SK-MEL-5 (cell line): ENCODE measurements at regions not wholly inside any gene's neighbourhood (a gene's known extent, or its start where the extent isn't known, plus 50 kb on each side); places are given as distances from the start of the nearest gene placed in this dataset.
A peak's percentile ranks its signal among the peaks of the same experiment; 100 is the strongest.

ENCODE experiments used
- DNase-seq: peaks from one replicate; pipeline ENCODE4 v3.0.0-alpha.2; 2016; ENCODE audit warnings: low read depth, low spot score
- in situ Hi-C: cut with HindIII; loops from 2 replicates; pipeline ENCODE4 v1.10.0; 2016; ENCODE audit warnings: low sequenced_read_pairs, high pct_unique_total_duplicates, low pct_unique_long_range_greater_than_20kb

- in situ Hi-C loops: no loop called here
- DNase-seq: peak; percentile 1
These were observed 2136.2 kb upstream of the CELF4 start for GRCh38 chr18:39701839-39702238.

- no peak for DNase-seq
- in situ Hi-C loops: no loop called here
These were observed 2135.6 kb upstream of the CELF4 start for GRCh38 chr18:39701055-39701783.

DNA sequence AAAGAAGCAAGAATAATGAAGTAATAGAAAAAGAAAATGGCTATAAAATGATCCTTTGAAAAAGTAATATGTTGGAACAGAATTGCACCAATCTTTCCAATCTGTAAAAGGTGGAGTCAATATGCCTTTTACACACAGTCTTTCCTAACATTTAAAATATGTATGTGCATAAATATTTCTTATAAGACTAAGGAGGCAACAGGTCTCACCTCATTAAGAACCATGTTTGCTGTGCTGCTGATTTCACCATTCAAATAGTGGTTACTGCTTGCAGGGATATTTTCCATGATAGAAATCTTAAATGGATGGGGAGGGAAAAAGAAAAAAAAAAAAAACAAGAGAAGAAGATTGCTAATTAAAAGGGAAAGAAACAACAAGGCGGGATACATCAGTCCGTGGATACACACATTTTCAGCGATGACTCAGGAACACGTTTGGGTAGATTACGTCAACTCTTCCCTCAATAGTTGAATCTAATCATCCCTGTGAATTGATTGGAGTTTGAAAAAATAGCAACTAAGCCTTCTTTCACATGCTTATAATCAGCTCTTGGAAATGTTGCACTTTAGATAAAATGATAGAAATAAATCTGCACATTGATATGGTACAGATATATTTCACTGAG lies 2133.9 kb upstream of the CELF4 start:
- in situ Hi-C loops: no loop called here
- no peak for DNase-seq

DNA sequence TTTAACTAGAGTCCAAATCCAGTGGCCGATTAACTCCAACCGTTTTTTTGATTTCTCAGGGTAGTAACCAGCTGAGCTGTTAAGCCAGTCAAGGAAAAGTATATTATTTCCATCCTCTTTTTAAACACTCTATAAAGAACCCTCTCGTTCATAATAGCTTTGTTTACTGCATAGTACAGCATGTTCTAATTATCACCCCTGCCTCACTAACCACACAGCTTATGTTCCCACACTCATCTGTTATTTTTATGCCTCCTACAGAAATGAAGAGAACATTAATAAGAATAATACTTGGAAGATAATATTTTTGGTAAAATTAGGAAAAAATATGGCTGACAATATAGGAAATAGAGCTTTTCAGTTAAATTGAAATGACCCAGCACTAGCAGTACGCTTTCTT lies 2132.8 kb upstream of the CELF4 start:
- DNase-seq: no peak
- in situ Hi-C loops: no loop called here

- in situ Hi-C loops: no loop called here
- no peak for DNase-seq
These were observed 2127.8 kb upstream of the CELF4 start for GRCh38 chr18:39693359-39693758.

DNA sequence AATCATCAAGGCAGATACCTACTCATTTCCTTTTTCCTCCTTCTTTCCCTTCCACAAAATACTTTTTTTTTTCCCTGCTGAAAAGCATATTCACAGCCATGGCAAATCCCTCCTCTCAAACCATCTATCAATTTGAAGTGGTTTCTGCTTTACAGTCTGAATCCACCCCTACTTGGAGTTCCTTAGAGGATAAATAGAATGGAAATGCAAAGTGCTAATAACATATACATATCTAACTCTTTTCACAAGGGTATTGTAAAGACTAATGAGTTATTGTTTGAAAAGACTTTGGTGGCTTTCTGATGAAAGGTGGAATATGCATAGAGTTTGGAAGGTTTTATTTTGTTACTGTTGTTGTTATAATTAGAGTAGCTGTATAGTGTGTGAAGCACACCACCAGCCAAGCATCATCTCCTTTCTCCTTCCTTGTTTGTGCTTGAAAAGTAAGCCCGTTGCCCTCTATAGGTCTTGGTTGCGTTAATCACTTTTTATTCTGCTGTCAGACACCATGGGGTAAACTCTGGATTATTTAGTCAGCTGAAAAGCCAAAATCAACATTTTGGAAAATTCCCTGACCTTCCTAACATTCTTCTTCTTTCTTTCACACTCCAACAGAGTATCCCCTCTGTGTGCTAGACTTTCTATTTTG lies 2126.9 kb upstream of the CELF4 start:
- in situ Hi-C loops: no loop called here
- no peak for DNase-seq

GRCh38 chr18:39685303-39685902 lies 2119.8 kb upstream of the CELF4 start:
- no peak for DNase-seq
- in situ Hi-C loops: no loop called here

GRCh38 chr18:39681061-39681460 lies 2115.5 kb upstream of the CELF4 start:
- DNase-seq: peak; percentile 15
- in situ Hi-C loops: no loop called here

- no peak for DNase-seq
These were observed 2110.3 kb upstream of the CELF4 start for GRCh38 chr18:39675906-39676305.

GRCh38 chr18:39675368-39675767 lies 2109.8 kb upstream of the CELF4 start:
- DNase-seq: no peak
- in situ Hi-C loops: no loop called here

More at GRCh38 chr18:39675906-39676305, 2110.3 kb upstream of the CELF4 start:
- in situ Hi-C loops: no loop called here

- DNase-seq: no peak
- in situ Hi-C loops: no loop called here
These were observed 2106.6 kb upstream of the CELF4 start for GRCh38 chr18:39672171-39672570.

- no peak for DNase-seq
These were observed 2102.3 kb upstream of the CELF4 start for GRCh38 chr18:39667905-39668304.

DNA sequence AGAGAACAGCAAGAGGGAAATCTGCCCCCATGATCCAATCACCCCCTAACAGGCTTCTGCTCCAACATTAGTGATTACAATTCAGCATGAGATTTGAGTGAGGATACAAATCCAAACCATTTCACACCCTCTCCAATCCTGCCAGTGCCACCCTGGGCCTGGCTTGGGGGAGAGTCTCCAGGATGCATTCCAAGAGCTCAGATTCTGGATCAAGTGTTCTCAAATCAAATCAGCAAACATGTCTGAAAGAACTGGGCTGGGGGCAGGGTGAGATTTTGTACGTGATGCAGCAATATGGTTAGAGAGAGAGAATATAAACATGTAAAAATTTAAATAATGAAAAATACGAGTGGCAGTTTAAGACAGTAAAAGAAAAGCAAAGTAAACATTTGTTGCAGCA lies 2100.9 kb upstream of the CELF4 start:
- DNase-seq: no peak
- in situ Hi-C loops: no loop called here

More at GRCh38 chr18:39667905-39668304, 2102.3 kb upstream of the CELF4 start:
- in situ Hi-C loops: no loop called here

GRCh38 chr18:39661856-39662366 lies 2096.3 kb upstream of the CELF4 start:
- in situ Hi-C loops: no loop called here
- DNase-seq: no peak

DNA sequence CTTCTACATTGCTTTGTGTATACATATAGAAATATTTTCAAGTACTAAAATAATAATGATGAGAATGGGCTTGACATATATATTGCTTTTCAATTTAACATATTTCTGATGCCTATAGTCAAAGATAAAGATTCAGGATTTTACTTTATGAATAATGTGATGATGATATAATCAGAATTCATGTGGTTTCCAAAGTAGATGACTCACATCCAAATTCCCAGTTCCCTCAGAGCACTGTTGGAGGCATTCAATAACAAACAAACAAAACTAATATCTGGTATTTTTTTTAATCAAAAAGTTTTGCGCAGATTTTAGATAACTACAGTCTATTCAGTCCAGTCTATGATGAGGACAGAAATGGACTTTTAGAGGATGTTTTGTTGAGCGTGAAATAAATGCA lies 2094.5 kb upstream of the CELF4 start:
- in situ Hi-C loops: no loop called here
- no peak for DNase-seq

DNA sequence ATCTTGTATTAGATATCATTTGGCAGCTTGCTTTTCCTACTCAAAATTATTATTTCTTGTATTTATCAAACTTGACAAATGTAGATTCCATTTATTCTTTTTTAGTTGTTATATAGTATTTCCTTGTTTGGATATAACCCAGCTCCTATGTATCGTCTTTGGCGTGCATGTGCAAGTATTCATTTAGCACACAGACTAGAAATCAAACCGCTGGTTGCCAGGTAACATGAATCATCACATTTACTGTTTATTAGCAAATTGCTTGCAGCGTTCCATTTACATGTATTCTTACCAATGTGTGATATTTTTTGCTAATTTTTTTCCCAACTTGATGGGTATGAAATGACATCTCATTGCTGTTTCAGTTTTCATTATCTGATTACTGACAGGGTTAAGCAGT lies 2089.7 kb upstream of the CELF4 start:
- DNase-seq: no peak

GRCh38 chr18:39653221-39653620 lies 2087.6 kb upstream of the CELF4 start:
- DNase-seq: no peak
- in situ Hi-C loops: no loop called here

More for the DNA sequence above, 2089.7 kb upstream of the CELF4 start:
- in situ Hi-C loops: no loop called here

DNA sequence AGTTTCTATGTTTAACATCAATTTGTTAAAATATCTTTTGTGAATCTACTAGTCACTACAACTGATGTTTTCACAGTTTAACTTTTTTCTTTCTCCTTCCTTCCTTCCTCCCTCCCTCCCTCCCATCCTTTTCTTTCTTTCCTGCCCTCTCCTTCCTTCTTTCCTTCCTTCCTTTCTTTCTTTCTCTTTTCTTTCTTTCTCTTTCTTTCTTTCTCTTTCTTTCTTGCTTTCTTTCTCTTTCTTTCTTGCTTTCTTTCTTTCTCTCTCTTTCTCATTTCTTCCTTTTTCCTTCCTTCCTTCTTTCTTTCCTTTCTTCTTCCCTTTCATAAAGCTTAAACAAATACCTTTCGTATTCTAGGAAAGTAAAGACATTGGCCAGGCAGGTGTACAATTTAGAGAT lies 2083.0 kb upstream of the CELF4 start:
- in situ Hi-C loops: no loop called here
- no peak for DNase-seq
